Heart left ventricle (tissue), 16 donors: ENCODE measurements at regions not wholly inside any gene's neighbourhood (a gene's known extent, or its start where the extent isn't known, plus 50 kb on each side); places are given as distances from the start of the nearest gene placed in this dataset.

ENCODE experiments used
- ATAC-seq, 4 donors: fragments of 200-7000 bp; cut with Tn5 transposase; one replicate each; pipeline ENCODE4 v1.9.1; 2020 to 2022; ENCODE audit warnings: moderate library complexity in 4 of 4, mild to moderate bottlenecking in 3 of 4, moderate number of reproducible peaks in 1 of 4
- DNase-seq, 5 donors: peaks; one replicate each; pipeline ENCODE4 v3.0.0-alpha.2; 2020
- H3K27ac ChIP-seq, 12 donors: fragments of 200-600 bp; sonication (generic) in 4 of 12; one replicate each; pipeline versions ENCODE4 v1.5.0 to v1.8.0; 2016 to 2022; ENCODE audit warnings: mild to moderate bottlenecking in 2 of 12
- H3K27me3 ChIP-seq, 9 donors: fragments of 200-600 bp; sonication (generic) in 2 of 9; one replicate each; pipeline versions ENCODE4 v1.5.1 to v1.8.0; 2016 to 2022; ENCODE audit warnings: mild to moderate bottlenecking in 3 of 9
- H3K36me3 ChIP-seq, 9 donors: fragments of 200-600 bp; sonication (generic) in 2 of 9; one replicate each; pipeline versions ENCODE4 v1.5.0 to v1.8.0; 2018 to 2022; ENCODE audit warnings: mild to moderate bottlenecking in 2 of 9
- H3K4me1 ChIP-seq, 12 donors: fragments of 200-600 bp; sonication (generic) in 4 of 12; one replicate each; pipeline versions ENCODE4 v1.5.0 to v1.8.0; 2016 to 2022; ENCODE audit warnings: mild to moderate bottlenecking in 3 of 12
- H3K4me3 ChIP-seq, 12 donors: fragments of 200-600 bp; sonication (generic) in 4 of 12; one replicate each; pipeline versions ENCODE4 v1.5.0 to v1.8.0; 2017 to 2022; ENCODE audit warnings: mild to moderate bottlenecking in 9 of 12, moderate library complexity in 4 of 12
- H3K9me3 ChIP-seq, 12 donors: fragments of 200-600 bp; sonication (generic) in 4 of 12; one replicate each; pipeline versions ENCODE4 v1.5.0 to v1.8.0; 2016 to 2022; ENCODE audit warnings: mild to moderate bottlenecking in 1 of 12
- POLR2A ChIP-seq, 2 donors: fragments of 450-650 bp; IDR thresholded peaks; one replicate each; pipeline ENCODE4 v1.6.1; 2017; ENCODE audit warnings: antibody characterized with exemption in 2 of 2, mild to moderate bottlenecking in 2 of 2, moderate library complexity in 2 of 2
- WGBS, 4 donors: extraction: QIAGEN DNeasy Blood & Tissue Kit in 2 of 4; methylation state at CpG; one replicate each; pipeline versions ENCODE4 v1.1.5 to v1.1.7; 2013 to 2018; 5-methylcytosine and 5-hydroxymethylcytosine counted together
- intact Hi-C, 10 donors: fragments of 100-400 bp; cut with DNase I; formaldehyde crosslinking; loops; one replicate each; pipeline versions ENCODE4 v1.11.1 to v1.14.2; 2022
- TF ChIP-seq, protein P1 (sequence below), 12 donors: fragments of 200-600 bp; sonication (generic) in 4 of 12; IDR thresholded peaks; one replicate each; pipeline versions ENCODE4 v1.5.0 to v1.8.0; 2018 to 2022; ENCODE audit warnings: antibody characterized with exemption in 12 of 12, mild to moderate bottlenecking in 5 of 12
- donor health status: ischemic (EF 13 %, LVEDD 7.1; RV severe dilation, severe dysfunction).
- donor health status: healthy with polysubstance abuse.
- donor health status: DM: no; HTN: yes; CAD: no.
- donor health status: DM: no; HTN: no; CAD: no.
- donor health status: ischemic (EF 25% LVEDD 6.9; RV normal size, moderate dysfunction).
- donor health status: ischemic (EF 25% LVEDD 5.7; RV mildly dilated, moderate dysfunction).
- donor health status: healthy.
- donor health status: DM: yes; HTN: yes; CAD: no.
- donor health status: ischemic (EF 35%, LVEDD 5.7; RV mildly dilated, moderate dysfunction).
- donor health status: nonischemic (EF 11% LVEDD 7.7; RV severe dilation, severe dysfunction).
- donor health status: DM: yes; HTN: yes; CAD: no.
- donor health status: PGD.
- donor health status: ischemic (EF 29% LVEDD 5.4; RV normal size, mild dysfunction).
- donor health status: nonischemic (EF 23%, LVEDD 6.1; RV moderate dilation, normal function).

GRCh38 chr3:146912241-146913015 lies 307.3 kb upstream of the PLSCR5 start:
- ATAC-seq (peak in 1 of 4 donors; percentile 18), DNase-seq (no peak)
- intact Hi-C loops: no loop called here
- Histone ChIP-seq H3K9me3 (no peaks in the 10 kb centered on the region), H3K36me3 (no peaks in the 10 kb centered on the region), H3K27me3 (no peaks in the 10 kb centered on the region), H3K4me1 (no peaks in the 10 kb centered on the region), H3K4me3 (peak overlapping the region in 2 of 12 donors; percentile 0 to 24), H3K27ac (no peak overlapping the region)
- TF ChIP-seq POLR2A (IDR thresholded peaks at IDR 0.05): no peak
- TF ChIP-seq, protein P1, sequence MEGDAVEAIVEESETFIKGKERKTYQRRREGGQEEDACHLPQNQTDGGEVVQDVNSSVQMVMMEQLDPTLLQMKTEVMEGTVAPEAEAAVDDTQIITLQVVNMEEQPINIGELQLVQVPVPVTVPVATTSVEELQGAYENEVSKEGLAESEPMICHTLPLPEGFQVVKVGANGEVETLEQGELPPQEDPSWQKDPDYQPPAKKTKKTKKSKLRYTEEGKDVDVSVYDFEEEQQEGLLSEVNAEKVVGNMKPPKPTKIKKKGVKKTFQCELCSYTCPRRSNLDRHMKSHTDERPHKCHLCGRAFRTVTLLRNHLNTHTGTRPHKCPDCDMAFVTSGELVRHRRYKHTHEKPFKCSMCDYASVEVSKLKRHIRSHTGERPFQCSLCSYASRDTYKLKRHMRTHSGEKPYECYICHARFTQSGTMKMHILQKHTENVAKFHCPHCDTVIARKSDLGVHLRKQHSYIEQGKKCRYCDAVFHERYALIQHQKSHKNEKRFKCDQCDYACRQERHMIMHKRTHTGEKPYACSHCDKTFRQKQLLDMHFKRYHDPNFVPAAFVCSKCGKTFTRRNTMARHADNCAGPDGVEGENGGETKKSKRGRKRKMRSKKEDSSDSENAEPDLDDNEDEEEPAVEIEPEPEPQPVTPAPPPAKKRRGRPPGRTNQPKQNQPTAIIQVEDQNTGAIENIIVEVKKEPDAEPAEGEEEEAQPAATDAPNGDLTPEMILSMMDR (IDR thresholded peaks at IDR 0.05): no peak
- WGBS, 4 donors: 36 to 48% (median 40%) methylated on average over 8 of the region's 8 CpGs

DNA sequence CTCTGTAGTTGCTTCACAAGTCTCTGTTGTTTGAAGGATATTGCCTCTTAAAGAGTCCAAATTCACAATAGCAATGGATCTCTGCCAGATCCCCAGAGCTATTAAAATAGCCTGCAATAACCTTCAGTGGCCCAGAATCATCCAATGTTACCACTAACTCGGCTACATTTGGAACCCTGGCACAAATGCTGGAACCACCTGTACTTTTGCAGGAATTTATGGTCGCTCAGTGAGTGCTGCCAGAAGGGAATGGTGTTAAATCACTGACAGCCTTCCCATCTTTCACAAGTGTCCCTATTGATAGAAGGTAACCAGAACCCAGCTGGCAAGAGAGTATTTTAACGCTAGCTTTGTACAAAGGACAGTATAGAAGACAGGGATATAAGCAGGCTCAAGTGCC lies 298.8 kb upstream of the PLSCR5 start:
- Histone ChIP-seq H3K27ac (peak overlapping the region in 8 of 12 donors; percentile 21 to 69 (median 54)), H3K4me1 (peaks cover 0 to 5% (median 0%) of the 10 kb centered on the region in 12 donors), H3K36me3 (no peaks in the 10 kb centered on the region), H3K9me3 (no peaks in the 10 kb centered on the region), H3K4me3 (no peak overlapping the region), H3K27me3 (no peaks in the 10 kb centered on the region)
- ATAC-seq: peak; percentile 97 to 98 (median 98)
- no peak for TF ChIP-seq POLR2A (IDR thresholded peaks at IDR 0.05)
- TF ChIP-seq, protein P1 (IDR thresholded peaks at IDR 0.05): no peak
- 26 to 44% (median 41%) methylated on average over 3 of the region's 3 CpGs for WGBS, 4 donors
- intact Hi-C loops: no loop called here
- DNase-seq: peak in 4 of 5 donors; percentile 15 to 55 (median 51)

DNA sequence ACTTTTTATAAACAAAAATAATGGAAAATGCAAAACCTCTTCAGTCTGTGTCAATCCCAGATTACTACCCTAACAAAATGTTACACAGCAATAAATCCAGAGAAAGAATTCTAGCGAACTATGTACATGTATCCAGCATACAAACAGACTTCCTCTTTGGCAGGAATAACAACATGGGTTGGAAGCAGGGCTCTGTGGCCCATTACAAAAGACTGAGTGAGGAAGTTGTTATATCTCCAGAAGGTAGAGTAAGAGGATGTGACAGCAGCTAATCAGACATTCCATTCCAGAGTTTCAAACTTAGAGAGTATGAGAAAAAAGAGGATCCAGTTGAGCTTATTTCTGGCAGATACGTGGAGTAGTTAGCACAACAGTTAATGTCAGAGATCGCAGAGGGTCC lies 294.0 kb upstream of the PLSCR5 start:
- Histone ChIP-seq H3K27ac (no peak overlapping the region), H3K27me3 (no peaks in the 10 kb centered on the region), H3K36me3 (no peaks in the 10 kb centered on the region), H3K9me3 (peaks cover 0 to 8% (median 0%) of the 10 kb centered on the region in 12 donors), H3K4me3 (no peak overlapping the region), H3K4me1 (peaks cover 0 to 12% (median 0%) of the 10 kb centered on the region in 12 donors)
- TF ChIP-seq, protein P1 (IDR thresholded peaks at IDR 0.05): no peak
- TF ChIP-seq POLR2A (IDR thresholded peaks at IDR 0.05): no peak
- DNase-seq: no peak
- ATAC-seq: no peak
- WGBS, 4 donors: 56 to 64% (median 62%) methylated on average over 3 of the region's 3 CpGs
- intact Hi-C loops: no loop called here

DNA sequence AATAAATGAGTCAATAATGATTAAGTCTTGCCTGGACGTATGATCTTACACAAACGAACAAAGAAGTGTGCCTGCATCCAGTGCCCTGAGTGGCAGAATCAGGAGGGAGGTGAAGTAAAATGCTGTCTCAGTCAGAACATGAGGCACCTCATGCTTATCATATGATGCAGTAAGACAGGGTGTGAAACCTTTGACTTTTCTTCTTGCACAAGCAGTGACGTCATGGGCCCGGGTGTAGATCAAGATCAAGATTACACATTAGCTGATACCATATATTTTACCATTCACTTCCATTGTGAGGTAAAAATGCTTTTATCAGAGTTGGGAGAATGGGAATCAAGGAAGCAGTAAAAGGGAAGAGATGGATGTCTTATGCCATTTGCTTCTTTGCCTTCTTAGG lies 291.6 kb upstream of the PLSCR5 start:
- no peak overlapping the region for H3K4me3 ChIP-seq
- H3K9me3 ChIP-seq: peaks cover 0 to 8% (median 0%) of the 10 kb centered on the region in 12 donors
- H3K36me3 ChIP-seq: no peaks in the 10 kb centered on the region
- DNase-seq: no peak
- H3K4me1 ChIP-seq: peaks cover 0 to 7% (median 0%) of the 10 kb centered on the region in 12 donors
- no peak overlapping the region for H3K27ac ChIP-seq
- ATAC-seq: no peak
- TF ChIP-seq POLR2A (IDR thresholded peaks at IDR 0.05): no peak
- TF ChIP-seq, protein P1 (IDR thresholded peaks at IDR 0.05): no peak
- WGBS, 4 donors: 67 to 80% (median 75%) methylated on average over 4 of the region's 4 CpGs
- intact Hi-C loops: no loop called here
- no peaks in the 10 kb centered on the region for H3K27me3 ChIP-seq
